ENCODE measurements at regions not wholly inside any gene's neighbourhood (a gene's known extent, or its start where the extent isn't known, plus 50 kb on each side); places are given as distances from the start of the nearest gene placed in this dataset.

- TF ChIP-seq, protein P1, sequence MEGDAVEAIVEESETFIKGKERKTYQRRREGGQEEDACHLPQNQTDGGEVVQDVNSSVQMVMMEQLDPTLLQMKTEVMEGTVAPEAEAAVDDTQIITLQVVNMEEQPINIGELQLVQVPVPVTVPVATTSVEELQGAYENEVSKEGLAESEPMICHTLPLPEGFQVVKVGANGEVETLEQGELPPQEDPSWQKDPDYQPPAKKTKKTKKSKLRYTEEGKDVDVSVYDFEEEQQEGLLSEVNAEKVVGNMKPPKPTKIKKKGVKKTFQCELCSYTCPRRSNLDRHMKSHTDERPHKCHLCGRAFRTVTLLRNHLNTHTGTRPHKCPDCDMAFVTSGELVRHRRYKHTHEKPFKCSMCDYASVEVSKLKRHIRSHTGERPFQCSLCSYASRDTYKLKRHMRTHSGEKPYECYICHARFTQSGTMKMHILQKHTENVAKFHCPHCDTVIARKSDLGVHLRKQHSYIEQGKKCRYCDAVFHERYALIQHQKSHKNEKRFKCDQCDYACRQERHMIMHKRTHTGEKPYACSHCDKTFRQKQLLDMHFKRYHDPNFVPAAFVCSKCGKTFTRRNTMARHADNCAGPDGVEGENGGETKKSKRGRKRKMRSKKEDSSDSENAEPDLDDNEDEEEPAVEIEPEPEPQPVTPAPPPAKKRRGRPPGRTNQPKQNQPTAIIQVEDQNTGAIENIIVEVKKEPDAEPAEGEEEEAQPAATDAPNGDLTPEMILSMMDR (IDR thresholded peaks at IDR 0.05) = no peak
- no peak for TF ChIP-seq POLR2A (IDR thresholded peaks at IDR 0.05)
Observed at GRCh38 chr12:13350381-13350780, 153.9 kb downstream of the EMP1 start.
